ENCODE measurements at regions not wholly inside any gene's neighbourhood (a gene's known extent, or its start where the extent isn't known, plus 50 kb on each side); places are given as distances from the start of the nearest gene placed in this dataset.

- Mint-ChIP-seq H3K27me3 (ENCODE audit: low read depth) (no peaks in the 10 kb centered on the region), H3K27ac (peak overlapping the region; percentile 19)
These were observed 780.6 kb downstream of the FAM133A start for GRCh38 chrX:94454606-94455005.

GRCh38 chrX:94455782-94456181 lies 781.8 kb downstream of the FAM133A start:
- peaks cover 28% of the 10 kb centered on the region for H3K4me1 Mint-ChIP-seq

More at GRCh38 chrX:94454606-94455005, 780.6 kb downstream of the FAM133A start:
- peaks cover 28% of the 10 kb centered on the region for H3K4me1 Mint-ChIP-seq
- H3K9me3 Mint-ChIP-seq: peaks cover 14% of the 10 kb centered on the region
- no peak for TF ChIP-seq CTCF (IDR thresholded peaks at IDR 0.05; ENCODE audit: unreplicated experiment)
- no peak for DNase-seq (ENCODE audit: low spot score in 2 of 2, unreplicated experiment in 2 of 2)
- H3K4me3 Mint-ChIP-seq: no peak overlapping the region
- H3K36me3 Mint-ChIP-seq: no peaks in the 10 kb centered on the region

GRCh38 chrX:94492541-94492940 lies 818.5 kb downstream of the FAM133A start:
- no peaks in the 10 kb centered on the region for H3K4me1 Mint-ChIP-seq
- no peaks in the 10 kb centered on the region for H3K27me3 Mint-ChIP-seq (ENCODE audit: low read depth)
- DNase-seq (ENCODE audit: low spot score in 2 of 2, unreplicated experiment in 2 of 2): no peak
- no peak overlapping the region for H3K27ac Mint-ChIP-seq
- peaks cover 2% of the 10 kb centered on the region for H3K36me3 Mint-ChIP-seq
- H3K4me3 Mint-ChIP-seq: no peak overlapping the region
- no peak for TF ChIP-seq CTCF (IDR thresholded peaks at IDR 0.05; ENCODE audit: unreplicated experiment)
- peaks cover 35% of the 10 kb centered on the region for H3K9me3 Mint-ChIP-seq

More at GRCh38 chrX:94455782-94456181, 781.8 kb downstream of the FAM133A start:
- Mint-ChIP-seq H3K4me3 (no peak overlapping the region), H3K27me3 (ENCODE audit: low read depth) (no peaks in the 10 kb centered on the region), H3K36me3 (no peaks in the 10 kb centered on the region), H3K27ac (no peak overlapping the region), H3K9me3 (peaks cover 4% of the 10 kb centered on the region)
- no peak for DNase-seq (ENCODE audit: low spot score in 2 of 2, unreplicated experiment in 2 of 2)
- no peak for TF ChIP-seq CTCF (IDR thresholded peaks at IDR 0.05; ENCODE audit: unreplicated experiment)

- Mint-ChIP-seq H3K27ac (no peak overlapping the region), H3K36me3 (peaks cover 2% of the 10 kb centered on the region), H3K4me3 (no peak overlapping the region), H3K27me3 (ENCODE audit: low read depth) (no peaks in the 10 kb centered on the region), H3K4me1 (no peaks in the 10 kb centered on the region), H3K9me3 (peaks cover 33% of the 10 kb centered on the region)
- DNase-seq (ENCODE audit: low spot score in 2 of 2, unreplicated experiment in 2 of 2): no peak
- no peak for TF ChIP-seq CTCF (IDR thresholded peaks at IDR 0.05; ENCODE audit: unreplicated experiment)
These were observed 819.4 kb downstream of the FAM133A start for GRCh38 chrX:94493405-94493804.

- no peak overlapping the region for H3K27ac Mint-ChIP-seq
- no peak for TF ChIP-seq CTCF (IDR thresholded peaks at IDR 0.05; ENCODE audit: unreplicated experiment)
- H3K4me1 Mint-ChIP-seq: no peaks in the 10 kb centered on the region
- H3K27me3 Mint-ChIP-seq (ENCODE audit: low read depth): no peaks in the 10 kb centered on the region
- no peak overlapping the region for H3K4me3 Mint-ChIP-seq
- H3K9me3 Mint-ChIP-seq: no peaks in the 10 kb centered on the region
- DNase-seq (ENCODE audit: low spot score in 2 of 2, unreplicated experiment in 2 of 2): no peak
- H3K36me3 Mint-ChIP-seq: no peaks in the 10 kb centered on the region
These were observed 837.6 kb downstream of the FAM133A start for GRCh38 chrX:94511564-94511963.

- TF ChIP-seq CTCF (IDR thresholded peaks at IDR 0.05; ENCODE audit: unreplicated experiment): no peak
- H3K27ac Mint-ChIP-seq: no peak overlapping the region
These were observed 841.0 kb downstream of the FAM133A start for GRCh38 chrX:94515009-94515408.

More at GRCh38 chrX:94515009-94515408, 841.0 kb downstream of the FAM133A start:
- DNase-seq (ENCODE audit: low spot score in 2 of 2, unreplicated experiment in 2 of 2): no peak
- Mint-ChIP-seq H3K27me3 (ENCODE audit: low read depth) (no peaks in the 10 kb centered on the region), H3K9me3 (peaks cover 12% of the 10 kb centered on the region), H3K4me1 (no peaks in the 10 kb centered on the region), H3K36me3 (peaks cover 6% of the 10 kb centered on the region), H3K4me3 (no peak overlapping the region)

Data from mesothelial cell of epicardium (in vitro differentiated cells).